WERI-Rb-1 (cell line): ENCODE measurements at regions not wholly inside any gene's neighbourhood (a gene's known extent, or its start where the extent isn't known, plus 50 kb on each side); places are given as distances from the start of the nearest gene placed in this dataset.

ENCODE experiments used
- DNase-seq: peaks from one replicate; pipeline ENCODE4 v3.0.0-alpha.2; 2020
- H3K27ac ChIP-seq: fragments of 250-450 bp; sonication (Bioruptor Pico); 2 replicates; pipeline ENCODE4 v1.5.1; 2020; ENCODE audit warnings: mild to moderate bottlenecking, moderate library complexity
- H3K27me3 ChIP-seq: fragments of 250-450 bp; sonication (Bioruptor Pico); 2 replicates; pipeline ENCODE4 v1.5.1; 2021; ENCODE audit warnings: mild to moderate bottlenecking, low read depth, moderate library complexity; ENCODE audit not compliant: insufficient read depth, severe bottlenecking
- H3K36me3 ChIP-seq: fragments of 250-450 bp; sonication (Bioruptor Pico); 2 replicates; pipeline ENCODE4 v1.5.1; 2020; ENCODE audit warnings: mild to moderate bottlenecking, moderate library complexity
- H3K4me3 ChIP-seq: 2 replicates; pipeline ENCODE4 v1.5.1; 2011; ENCODE audit warnings: low read depth, mild to moderate bottlenecking, control low read depth, low read length
- H3K9me3 ChIP-seq: fragments of 250-450 bp; sonication (Bioruptor Pico); 2 replicates; pipeline ENCODE4 v1.5.1; 2021; ENCODE audit warnings: mild to moderate bottlenecking, moderate library complexity; ENCODE audit not compliant: severe bottlenecking
- TF ChIP-seq, protein P1 (sequence below): IDR thresholded peaks from 2 replicates; pipeline ENCODE4 v1.5.1; 2011; ENCODE audit warnings: low read depth, mild to moderate bottlenecking, control low read depth, inconsistent platforms, low read length

DNA sequence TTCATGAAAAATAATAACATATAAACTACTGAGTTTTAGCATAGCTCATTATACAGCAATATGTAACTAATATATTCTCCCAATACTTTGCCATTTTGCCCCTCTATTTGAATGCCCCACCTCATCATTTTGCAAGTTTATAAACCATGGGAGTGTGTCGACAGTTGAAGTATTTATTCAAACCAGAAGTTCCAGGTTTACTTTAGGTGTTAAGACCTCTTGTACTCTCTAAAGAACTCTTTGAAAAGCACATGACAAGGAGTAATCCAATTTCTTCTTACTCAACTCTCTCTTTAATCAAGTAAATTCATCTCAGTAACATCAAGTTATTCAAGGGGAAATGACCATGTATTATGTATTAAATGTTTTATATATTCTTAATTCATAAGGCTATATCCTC is 240.7 kb downstream of the COX18 start:
- no peak for DNase-seq
- H3K9me3 ChIP-seq = no peaks in the 10 kb centered on the region
- TF ChIP-seq, protein P1, sequence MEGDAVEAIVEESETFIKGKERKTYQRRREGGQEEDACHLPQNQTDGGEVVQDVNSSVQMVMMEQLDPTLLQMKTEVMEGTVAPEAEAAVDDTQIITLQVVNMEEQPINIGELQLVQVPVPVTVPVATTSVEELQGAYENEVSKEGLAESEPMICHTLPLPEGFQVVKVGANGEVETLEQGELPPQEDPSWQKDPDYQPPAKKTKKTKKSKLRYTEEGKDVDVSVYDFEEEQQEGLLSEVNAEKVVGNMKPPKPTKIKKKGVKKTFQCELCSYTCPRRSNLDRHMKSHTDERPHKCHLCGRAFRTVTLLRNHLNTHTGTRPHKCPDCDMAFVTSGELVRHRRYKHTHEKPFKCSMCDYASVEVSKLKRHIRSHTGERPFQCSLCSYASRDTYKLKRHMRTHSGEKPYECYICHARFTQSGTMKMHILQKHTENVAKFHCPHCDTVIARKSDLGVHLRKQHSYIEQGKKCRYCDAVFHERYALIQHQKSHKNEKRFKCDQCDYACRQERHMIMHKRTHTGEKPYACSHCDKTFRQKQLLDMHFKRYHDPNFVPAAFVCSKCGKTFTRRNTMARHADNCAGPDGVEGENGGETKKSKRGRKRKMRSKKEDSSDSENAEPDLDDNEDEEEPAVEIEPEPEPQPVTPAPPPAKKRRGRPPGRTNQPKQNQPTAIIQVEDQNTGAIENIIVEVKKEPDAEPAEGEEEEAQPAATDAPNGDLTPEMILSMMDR = no peak
- H3K36me3 ChIP-seq = no peaks in the 10 kb centered on the region
- no peaks in the 10 kb centered on the region for H3K27me3 ChIP-seq
- H3K27ac ChIP-seq = no peak overlapping the region
- H3K4me3 ChIP-seq = no peak overlapping the region

GRCh38 chr4:72827968-72828367 is 241.5 kb downstream of the COX18 start:
- no peaks in the 10 kb centered on the region for H3K9me3 ChIP-seq
- no peaks in the 10 kb centered on the region for H3K27me3 ChIP-seq
- H3K4me3 ChIP-seq = no peak overlapping the region
- H3K36me3 ChIP-seq = no peaks in the 10 kb centered on the region
- DNase-seq = no peak
- no peak overlapping the region for H3K27ac ChIP-seq
- TF ChIP-seq, protein P1 = no peak

DNA sequence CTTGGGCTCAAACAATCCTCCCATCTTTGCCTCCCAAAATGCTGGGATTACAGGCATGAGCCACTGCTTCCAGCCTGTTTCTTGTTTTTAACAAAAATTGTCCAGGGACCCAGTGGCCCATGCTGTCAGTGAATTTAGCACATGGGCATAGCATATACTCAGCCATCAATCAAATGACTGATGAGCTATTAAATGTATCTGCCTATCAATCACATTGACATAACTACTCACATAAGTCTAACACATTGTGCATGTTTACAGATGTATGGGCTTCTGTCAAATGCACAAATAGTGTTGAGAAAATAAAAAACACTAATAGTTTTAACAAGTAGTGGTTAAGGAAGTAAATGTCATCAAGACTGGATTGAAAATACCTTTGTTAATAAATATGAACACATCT is 249.4 kb downstream of the COX18 start:
- no peaks in the 10 kb centered on the region for H3K9me3 ChIP-seq
- no peaks in the 10 kb centered on the region for H3K36me3 ChIP-seq
- no peak overlapping the region for H3K27ac ChIP-seq
- no peak overlapping the region for H3K4me3 ChIP-seq
- TF ChIP-seq, protein P1 = no peak
- DNase-seq = no peak
- H3K27me3 ChIP-seq = no peaks in the 10 kb centered on the region

- Histone ChIP-seq H3K36me3 (no peaks in the 10 kb centered on the region), H3K9me3 (no peaks in the 10 kb centered on the region), H3K27ac (no peak overlapping the region), H3K4me3 (no peak overlapping the region), H3K27me3 (no peaks in the 10 kb centered on the region)
- TF ChIP-seq, protein P1 = no peak
- no peak for DNase-seq
Observed at GRCh38 chr4:72817012-72817411, 248.0 kb upstream of the ADAMTS3 start.

- no peak for DNase-seq
- TF ChIP-seq, protein P1 = no peak
- H3K36me3 ChIP-seq = no peaks in the 10 kb centered on the region
- H3K27me3 ChIP-seq = no peaks in the 10 kb centered on the region
- H3K9me3 ChIP-seq = no peaks in the 10 kb centered on the region
- no peak overlapping the region for H3K4me3 ChIP-seq
- H3K27ac ChIP-seq = no peak overlapping the region
Observed at GRCh38 chr4:72814241-72814640, 245.2 kb upstream of the ADAMTS3 start.

GRCh38 chr4:72809208-72809607 is 240.2 kb upstream of the ADAMTS3 start:
- Histone ChIP-seq H3K27me3 (no peaks in the 10 kb centered on the region), H3K9me3 (no peaks in the 10 kb centered on the region), H3K4me3 (no peak overlapping the region), H3K27ac (no peak overlapping the region), H3K36me3 (no peaks in the 10 kb centered on the region)
- TF ChIP-seq, protein P1 = no peak
- no peak for DNase-seq
